OCI-LY1 (cell line): ENCODE measurements at regions not wholly inside any gene's neighbourhood (a gene's known extent, or its start where the extent isn't known, plus 50 kb on each side); places are given as distances from the start of the nearest gene placed in this dataset.

ENCODE experiments used
- H2AFZ ChIP-seq: fragments of 200-600 bp; sonication (generic), shearing (Covaris generic); 2 replicates; pipeline ENCODE4 v1.6.0; 2014; ENCODE audit warnings: antibody characterized with exemption, mild to moderate bottlenecking, low read length
- H3F3A ChIP-seq: fragments of 200-600 bp; sonication (generic), shearing (Covaris generic); 2 replicates; pipeline ENCODE4 v1.6.0; 2014; ENCODE audit warnings: mild to moderate bottlenecking, antibody characterized with exemption, low read length, moderate library complexity; ENCODE audit not compliant: insufficient read depth
- H3K27ac ChIP-seq: fragments of 200-600 bp; sonication (generic); 2 replicates; pipeline ENCODE4 v1.5.1; 2014; ENCODE audit warnings: low read length, mixed run types, mild to moderate bottlenecking, low read depth; ENCODE audit not compliant: poor library complexity, severe bottlenecking
- H3K27me3 ChIP-seq: fragments of 200-600 bp; sonication (generic); 2 replicates; pipeline ENCODE4 v1.6.0; 2014; ENCODE audit warnings: antibody characterized with exemption, mild to moderate bottlenecking, low read length, moderate library complexity; ENCODE audit not compliant: insufficient read depth
- H3K36me3 ChIP-seq: fragments of 200-600 bp; sonication (generic); 2 replicates; pipeline ENCODE4 v1.6.1; 2014; ENCODE audit warnings: mild to moderate bottlenecking, antibody characterized with exemption, low read length, moderate library complexity, mixed read lengths; ENCODE audit not compliant: insufficient read depth
- H3K4me1 ChIP-seq: fragments of 200-600 bp; sonication (generic); 2 replicates; pipeline ENCODE4 v1.5.1; 2014; ENCODE audit warnings: mild to moderate bottlenecking, low read length, moderate library complexity; ENCODE audit not compliant: insufficient read depth, severe bottlenecking
- H3K4me2 ChIP-seq: fragments of 200-600 bp; sonication (generic), shearing (Covaris generic); 2 replicates; pipeline ENCODE4 v1.6.1; 2014; ENCODE audit warnings: low read length
- H3K4me3 ChIP-seq: fragments of 200-600 bp; sonication (generic); 2 replicates; pipeline ENCODE4 v1.5.1; 2014; ENCODE audit warnings: low read length, low read depth, mild to moderate bottlenecking, mixed read lengths; ENCODE audit not compliant: poor library complexity, severe bottlenecking
- H3K79me2 ChIP-seq: fragments of 200-600 bp; shearing (Covaris generic); 2 replicates; pipeline ENCODE4 v1.6.1; 2016; ENCODE audit warnings: mixed run types, low read length, mixed read lengths; ENCODE audit not compliant: insufficient read depth
- H3K9ac ChIP-seq: fragments of 200-600 bp; sonication (generic), shearing (Covaris generic); 2 replicates; pipeline ENCODE4 v1.6.1; 2014; ENCODE audit warnings: mild to moderate bottlenecking, low read length, mixed read lengths
- H3K9me2 ChIP-seq: fragments of 200-600 bp; sonication (generic), shearing (Covaris generic); 2 replicates; pipeline ENCODE4 v1.6.1; 2014; ENCODE audit warnings: low read depth, mild to moderate bottlenecking, low read length, mixed read lengths
- H3K9me3 ChIP-seq: fragments of 200-600 bp; shearing (Covaris generic); 2 replicates; pipeline ENCODE4 v1.6.1; 2014; ENCODE audit warnings: low read length, mixed read lengths
- H4K20me1 ChIP-seq: fragments of 200-600 bp; sonication (generic), shearing (Covaris generic); 2 replicates; pipeline ENCODE4 v1.6.0; 2016; ENCODE audit warnings: mild to moderate bottlenecking, low read length; ENCODE audit not compliant: insufficient read depth
- CTCF ChIP-seq: fragments of 200-600 bp; sonication (generic), shearing (Covaris generic); IDR thresholded peaks from 2 replicates; pipeline ENCODE4 v1.5.1; 2017; ENCODE audit warnings: mild to moderate bottlenecking, antibody characterized with exemption, low read length, moderate library complexity, mixed read lengths
- EZH2 ChIP-seq: fragments of 200-600 bp; sonication (generic), shearing (Covaris generic); IDR thresholded peaks from 2 replicates; pipeline ENCODE4 v1.8.0; 2017; ENCODE audit warnings: borderline replicate concordance, mixed run types, mild to moderate bottlenecking, antibody characterized with exemption, low read length, moderate library complexity, mixed read lengths

DNA sequence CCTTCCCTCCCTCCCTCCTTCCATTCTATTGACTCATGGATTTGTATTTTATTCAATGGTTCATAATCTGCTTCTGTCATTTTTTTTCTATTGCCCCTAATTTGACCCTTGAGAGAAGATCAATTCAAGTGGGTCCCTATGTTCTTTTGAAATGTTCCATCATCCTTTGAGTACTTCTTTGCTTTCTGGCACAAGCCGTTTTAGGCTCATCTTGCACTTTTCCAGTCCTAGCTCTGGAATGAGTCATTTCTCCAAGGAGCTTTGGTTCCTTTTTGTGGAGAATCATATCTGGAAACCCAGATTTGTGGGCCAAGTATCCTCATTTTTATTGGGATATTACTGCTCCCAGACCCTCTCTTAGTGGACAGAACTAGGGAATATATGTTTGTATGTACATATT, 126.8 kb upstream of the PTPN3 start:
- H3K4me3 ChIP-seq = no peak overlapping the region
- H3K9me3 ChIP-seq = no peaks in the 10 kb centered on the region
- no peaks in the 10 kb centered on the region for H4K20me1 ChIP-seq
- H3K4me2 ChIP-seq = no peak overlapping the region
- no peaks in the 10 kb centered on the region for H3K36me3 ChIP-seq
- no peaks in the 10 kb centered on the region for H3K27me3 ChIP-seq
- no peak overlapping the region for H3K27ac ChIP-seq
- H3F3A ChIP-seq = no peaks in the 10 kb centered on the region
- no peak overlapping the region for H2AFZ ChIP-seq
- H3K9me2 ChIP-seq = no peaks in the 10 kb centered on the region
- no peaks in the 10 kb centered on the region for H3K79me2 ChIP-seq
- no peaks in the 10 kb centered on the region for H3K4me1 ChIP-seq
- no peak overlapping the region for H3K9ac ChIP-seq
- TF ChIP-seq EZH2 (no peak), CTCF (no peak)

DNA sequence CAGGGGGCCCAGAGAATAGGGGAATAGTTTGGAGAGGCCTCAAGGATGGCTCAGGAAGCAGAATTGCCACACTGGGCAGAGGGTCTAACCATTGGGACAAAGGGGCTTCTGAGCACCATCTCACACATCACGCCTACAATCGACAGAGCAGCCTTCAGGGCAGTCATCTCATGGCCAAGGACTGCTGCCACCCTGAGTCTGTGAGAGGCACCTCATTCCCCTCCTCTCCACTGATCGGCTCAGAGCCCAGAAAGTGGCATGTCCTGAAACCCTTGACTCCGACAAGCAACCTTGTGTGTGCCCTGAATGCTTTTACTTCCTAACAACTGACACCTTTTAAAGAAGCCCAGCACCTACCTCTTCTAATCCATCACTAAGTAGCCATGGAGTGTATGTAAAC, 128.9 kb upstream of the PTPN3 start:
- H3F3A ChIP-seq = no peaks in the 10 kb centered on the region
- no peaks in the 10 kb centered on the region for H3K36me3 ChIP-seq
- H2AFZ ChIP-seq = no peak overlapping the region
- H4K20me1 ChIP-seq = no peaks in the 10 kb centered on the region
- H3K9me3 ChIP-seq = no peaks in the 10 kb centered on the region
- H3K27me3 ChIP-seq = no peaks in the 10 kb centered on the region
- H3K9ac ChIP-seq = no peak overlapping the region
- H3K9me2 ChIP-seq = no peaks in the 10 kb centered on the region
- no peak overlapping the region for H3K27ac ChIP-seq
- H3K4me1 ChIP-seq = no peaks in the 10 kb centered on the region
- TF ChIP-seq EZH2 = no peak
- TF ChIP-seq CTCF = no peak
- no peaks in the 10 kb centered on the region for H3K79me2 ChIP-seq
- no peak overlapping the region for H3K4me2 ChIP-seq
- no peak overlapping the region for H3K4me3 ChIP-seq

DNA sequence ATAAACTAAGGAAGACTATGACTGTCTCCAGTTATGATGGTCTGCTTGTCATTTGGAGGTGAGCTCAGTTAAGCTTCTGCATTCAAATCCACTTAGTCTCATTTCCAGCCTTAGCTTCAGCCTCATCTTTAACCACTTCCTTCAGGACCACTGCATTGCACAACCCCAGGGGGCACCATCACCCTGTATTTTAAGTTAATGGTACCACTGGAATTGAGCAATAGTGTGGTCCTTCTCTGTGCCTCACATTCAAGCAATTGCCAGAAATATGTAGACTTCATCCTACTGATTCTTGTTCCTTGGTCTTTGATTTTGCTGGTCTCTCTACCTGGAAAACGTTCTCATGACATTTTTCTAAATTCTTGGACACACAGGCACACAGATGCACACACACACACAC, 131.5 kb upstream of the PTPN3 start:
- Histone ChIP-seq H3K36me3 (no peaks in the 10 kb centered on the region), H3K27me3 (no peaks in the 10 kb centered on the region), H3K27ac (no peak overlapping the region), H3K4me2 (no peak overlapping the region), H2AFZ (no peak overlapping the region), H3K9me2 (no peaks in the 10 kb centered on the region), H3K9me3 (no peaks in the 10 kb centered on the region), H3K4me1 (no peaks in the 10 kb centered on the region), H3K4me3 (no peak overlapping the region), H4K20me1 (no peaks in the 10 kb centered on the region), H3K9ac (no peak overlapping the region), H3F3A (no peaks in the 10 kb centered on the region), H3K79me2 (no peaks in the 10 kb centered on the region)
- TF ChIP-seq EZH2 (no peak), CTCF (no peak)
